HepG2 (cell line): ENCODE measurements at regions not wholly inside any gene's neighbourhood (a gene's known extent, or its start where the extent isn't known, plus 50 kb on each side); places are given as distances from the start of the nearest gene placed in this dataset.

Source experiments
- ATAD3A ChIP-seq: sonication (generic); formaldehyde crosslinking; IDR thresholded peaks from 2 replicates; pipeline ENCODE4 v1.4.0; 2020; ENCODE audit warnings: missing genetic modification reagents
- CBX5 ChIP-seq: sonication (generic); formaldehyde crosslinking; IDR thresholded peaks from 2 replicates; pipeline ENCODE4 v1.4.0; 2020; ENCODE audit warnings: missing genetic modification reagents, borderline replicate concordance
- DNMT3B ChIP-seq: conservative IDR thresholded peaks from 2 replicates; pipeline ENCODE4 v1.6.1; 2016; ENCODE audit warnings: missing biosample characterization, control low read depth
- EHMT2 ChIP-seq: fragments of 200-600 bp; sonication (generic); IDR thresholded peaks from 2 replicates; pipeline ENCODE4 v1.7.0; 2017; ENCODE audit warnings: antibody characterized with exemption, low read depth, low read length, borderline replicate concordance
- ELF3 ChIP-seq: IDR thresholded peaks from 2 replicates; pipeline ENCODE4 v1.6.1; 2016; ENCODE audit warnings: missing genetic modification reagents, missing compliant biosample characterization
- FOXJ3 ChIP-seq: sonication (generic); formaldehyde crosslinking; IDR thresholded peaks from 2 replicates; pipeline ENCODE4 v1.4.0; 2020; ENCODE audit warnings: missing genetic modification reagents, mild to moderate bottlenecking, borderline replicate concordance
- GATA4 ChIP-seq: sonication (generic); IDR thresholded peaks from 2 replicates; pipeline ENCODE4 v1.6.1; 2016; ENCODE audit warnings: antibody characterized with exemption, low read depth, borderline replicate concordance
- HES4 ChIP-seq: sonication (generic); formaldehyde crosslinking; IDR thresholded peaks from 2 replicates; pipeline ENCODE4 v1.9.0; 2021; ENCODE audit warnings: mild to moderate bottlenecking, missing genetic modification reagents, borderline replicate concordance
- HMG20B ChIP-seq: conservative IDR thresholded peaks from 2 replicates; pipeline ENCODE4 v1.6.1; 2016; ENCODE audit warnings: missing genetic modification reagents, missing compliant biosample characterization
- KMT2A ChIP-seq: sonication (generic); formaldehyde crosslinking; IDR thresholded peaks from 2 replicates; pipeline ENCODE4 v1.4.0; 2020; ENCODE audit warnings: missing genetic modification reagents
- NFIC ChIP-seq: IDR thresholded peaks from 2 replicates; pipeline ENCODE4 v1.6.1; 2012; ENCODE audit warnings: mild to moderate bottlenecking, low read length, inconsistent platforms
- POGZ ChIP-seq: sonication (generic); formaldehyde crosslinking; IDR thresholded peaks from 2 replicates; pipeline ENCODE4 v1.4.0; 2020; ENCODE audit warnings: mild to moderate bottlenecking, missing genetic modification reagents
- SOX5 ChIP-seq: IDR thresholded peaks from 2 replicates; pipeline ENCODE4 v1.6.1; 2016; ENCODE audit warnings: borderline replicate concordance
- ZC3H13 ChIP-seq: sonication (generic); formaldehyde crosslinking; IDR thresholded peaks from 2 replicates; pipeline ENCODE4 v1.8.1; 2023; ENCODE audit warnings: mild to moderate bottlenecking, missing genetic modification reagents, moderate library complexity
- ZMYM3 ChIP-seq: sonication (generic); formaldehyde crosslinking; IDR thresholded peaks from 2 replicates; pipeline ENCODE4 v1.5.1; 2020; ENCODE audit warnings: mild to moderate bottlenecking, missing genetic modification reagents
- ZNF143 ChIP-seq: sonication (generic); formaldehyde crosslinking; IDR thresholded peaks from 2 replicates; pipeline ENCODE4 v1.4.0; 2020; ENCODE audit warnings: missing genetic modification reagents
- ZNF484 ChIP-seq: sonication (generic); formaldehyde crosslinking; IDR thresholded peaks from 2 replicates; pipeline ENCODE4 v1.5.1; 2020; ENCODE audit warnings: mild to moderate bottlenecking, low read depth, missing genetic modification reagents, borderline replicate concordance
- ZNF547 ChIP-seq: sonication (generic); formaldehyde crosslinking; IDR thresholded peaks from 2 replicates; pipeline ENCODE4 v1.5.1; 2020; ENCODE audit warnings: mild to moderate bottlenecking, missing genetic modification reagents
- ZNF556 ChIP-seq: sonication (generic); formaldehyde crosslinking; IDR thresholded peaks from 2 replicates; pipeline ENCODE4 v1.4.0; 2020; ENCODE audit warnings: mild to moderate bottlenecking, missing genetic modification reagents, borderline replicate concordance
- ZSCAN25 ChIP-seq: sonication (generic); formaldehyde crosslinking; IDR thresholded peaks from 2 replicates; pipeline ENCODE4 v1.8.0; 2022; ENCODE audit warnings: mild to moderate bottlenecking, missing genetic modification reagents
- TF ChIP-seq, protein P1 (sequence below): sonication (generic); formaldehyde crosslinking; IDR thresholded peaks from 2 replicates; pipeline ENCODE4 v1.4.0; 2020; ENCODE audit warnings: missing genetic modification reagents
- TF ChIP-seq, protein P2 (sequence below): IDR thresholded peaks from 2 replicates; pipeline ENCODE4 v1.6.1; 2016; ENCODE audit warnings: control low read depth
- TF ChIP-seq, protein P3 (sequence below): IDR thresholded peaks from 2 replicates; pipeline ENCODE4 v1.6.1; 2016; ENCODE audit warnings: missing genetic modification reagents, missing compliant biosample characterization
- TF ChIP-seq, protein P4 (sequence below): sonication (generic); formaldehyde crosslinking; IDR thresholded peaks from 2 replicates; pipeline ENCODE4 v1.8.0; 2022; ENCODE audit warnings: missing genetic modification reagents, mild to moderate bottlenecking, moderate library complexity, borderline replicate concordance
- TF ChIP-seq, protein P5 (sequence below): IDR thresholded peaks from 2 replicates; pipeline ENCODE4 v1.6.1; 2016; ENCODE audit warnings: low read depth

DNA sequence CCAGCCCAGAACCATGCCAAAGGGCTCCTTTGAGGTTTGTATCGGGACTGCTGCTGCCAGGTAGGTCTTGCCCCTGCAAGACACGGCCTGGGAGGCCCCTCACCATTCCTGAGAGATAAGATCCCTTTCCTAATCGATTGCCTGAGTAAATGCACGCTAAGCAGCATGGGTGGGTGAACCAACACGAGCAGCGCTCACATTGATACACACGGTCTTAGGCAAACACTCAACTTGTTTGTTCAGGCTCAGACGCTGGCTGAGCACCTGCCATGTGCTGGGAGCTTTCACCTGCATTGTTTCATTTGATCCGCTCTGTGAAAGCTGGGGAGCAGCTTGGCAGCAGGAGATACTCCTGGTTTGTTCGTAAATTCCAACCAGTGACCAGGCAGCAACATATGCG, 76.9 kb upstream of the NEURL1B start (continued):
- TF ChIP-seq, protein P1, sequence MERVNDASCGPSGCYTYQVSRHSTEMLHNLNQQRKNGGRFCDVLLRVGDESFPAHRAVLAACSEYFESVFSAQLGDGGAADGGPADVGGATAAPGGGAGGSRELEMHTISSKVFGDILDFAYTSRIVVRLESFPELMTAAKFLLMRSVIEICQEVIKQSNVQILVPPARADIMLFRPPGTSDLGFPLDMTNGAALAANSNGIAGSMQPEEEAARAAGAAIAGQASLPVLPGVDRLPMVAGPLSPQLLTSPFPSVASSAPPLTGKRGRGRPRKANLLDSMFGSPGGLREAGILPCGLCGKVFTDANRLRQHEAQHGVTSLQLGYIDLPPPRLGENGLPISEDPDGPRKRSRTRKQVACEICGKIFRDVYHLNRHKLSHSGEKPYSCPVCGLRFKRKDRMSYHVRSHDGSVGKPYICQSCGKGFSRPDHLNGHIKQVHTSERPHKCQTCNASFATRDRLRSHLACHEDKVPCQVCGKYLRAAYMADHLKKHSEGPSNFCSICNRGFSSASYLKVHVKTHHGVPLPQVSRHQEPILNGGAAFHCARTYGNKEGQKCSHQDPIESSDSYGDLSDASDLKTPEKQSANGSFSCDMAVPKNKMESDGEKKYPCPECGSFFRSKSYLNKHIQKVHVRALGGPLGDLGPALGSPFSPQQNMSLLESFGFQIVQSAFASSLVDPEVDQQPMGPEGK (CRISPR knock-in tag): peak; percentile 58
- TF ChIP-seq FOXJ3 (CRISPR knock-in tag) (peak; percentile 74; the same call in 1 of the 2 replicates), DNMT3B (no peak), NFIC (no peak), ATAD3A (CRISPR knock-in tag) (no peak), EHMT2 (no peak), ZNF547 (CRISPR knock-in tag) (no peak), ZMYM3 (CRISPR knock-in tag) (peak; percentile 49; the same call in 1 of the 2 replicates), ELF3 (CRISPR knock-in tag) (no peak), HES4 (CRISPR knock-in tag) (no peak), ZNF484 (no peak), GATA4 (peak; percentile 62; the same call in 1 of the 2 replicates), HMG20B (CRISPR knock-in tag) (no peak), ZNF556 (CRISPR knock-in tag) (no peak), CBX5 (CRISPR knock-in tag) (0 out of 2 replicates have a peak, but pooled peaks have one; percentile 34), ZNF143 (CRISPR knock-in tag) (peak; percentile 74), KMT2A (no peak), ZC3H13 (0 out of 2 replicates have a peak, but pooled peaks have one; percentile 30), ZSCAN25 (CRISPR knock-in tag) (0 out of 2 replicates have a peak, but pooled peaks have one; percentile 52), SOX5 (CRISPR knock-in tag) (peak; percentile 89), POGZ (peak; percentile 37; the same call in 1 of the 2 replicates)
- TF ChIP-seq, protein P2, sequence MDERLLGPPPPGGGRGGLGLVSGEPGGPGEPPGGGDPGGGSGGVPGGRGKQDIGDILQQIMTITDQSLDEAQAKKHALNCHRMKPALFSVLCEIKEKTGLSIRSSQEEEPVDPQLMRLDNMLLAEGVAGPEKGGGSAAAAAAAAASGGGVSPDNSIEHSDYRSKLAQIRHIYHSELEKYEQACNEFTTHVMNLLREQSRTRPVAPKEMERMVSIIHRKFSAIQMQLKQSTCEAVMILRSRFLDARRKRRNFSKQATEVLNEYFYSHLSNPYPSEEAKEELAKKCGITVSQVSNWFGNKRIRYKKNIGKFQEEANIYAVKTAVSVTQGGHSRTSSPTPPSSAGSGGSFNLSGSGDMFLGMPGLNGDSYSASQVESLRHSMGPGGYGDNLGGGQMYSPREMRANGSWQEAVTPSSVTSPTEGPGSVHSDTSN (CRISPR knock-in tag): no peak
- TF ChIP-seq, protein P3, sequence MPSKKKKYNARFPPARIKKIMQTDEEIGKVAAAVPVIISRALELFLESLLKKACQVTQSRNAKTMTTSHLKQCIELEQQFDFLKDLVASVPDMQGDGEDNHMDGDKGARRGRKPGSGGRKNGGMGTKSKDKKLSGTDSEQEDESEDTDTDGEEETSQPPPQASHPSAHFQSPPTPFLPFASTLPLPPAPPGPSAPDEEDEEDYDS (CRISPR knock-in tag): no peak
- TF ChIP-seq, protein P4, sequence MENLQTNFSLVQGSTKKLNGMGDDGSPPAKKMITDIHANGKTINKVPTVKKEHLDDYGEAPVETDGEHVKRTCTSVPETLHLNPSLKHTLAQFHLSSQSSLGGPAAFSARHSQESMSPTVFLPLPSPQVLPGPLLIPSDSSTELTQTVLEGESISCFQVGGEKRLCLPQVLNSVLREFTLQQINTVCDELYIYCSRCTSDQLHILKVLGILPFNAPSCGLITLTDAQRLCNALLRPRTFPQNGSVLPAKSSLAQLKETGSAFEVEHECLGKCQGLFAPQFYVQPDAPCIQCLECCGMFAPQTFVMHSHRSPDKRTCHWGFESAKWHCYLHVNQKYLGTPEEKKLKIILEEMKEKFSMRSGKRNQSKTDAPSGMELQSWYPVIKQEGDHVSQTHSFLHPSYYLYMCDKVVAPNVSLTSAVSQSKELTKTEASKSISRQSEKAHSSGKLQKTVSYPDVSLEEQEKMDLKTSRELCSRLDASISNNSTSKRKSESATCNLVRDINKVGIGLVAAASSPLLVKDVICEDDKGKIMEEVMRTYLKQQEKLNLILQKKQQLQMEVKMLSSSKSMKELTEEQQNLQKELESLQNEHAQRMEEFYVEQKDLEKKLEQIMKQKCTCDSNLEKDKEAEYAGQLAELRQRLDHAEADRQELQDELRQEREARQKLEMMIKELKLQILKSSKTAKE (CRISPR knock-in tag): peak; percentile 44; the same call in 1 of the 2 replicates
- TF ChIP-seq, protein P5, sequence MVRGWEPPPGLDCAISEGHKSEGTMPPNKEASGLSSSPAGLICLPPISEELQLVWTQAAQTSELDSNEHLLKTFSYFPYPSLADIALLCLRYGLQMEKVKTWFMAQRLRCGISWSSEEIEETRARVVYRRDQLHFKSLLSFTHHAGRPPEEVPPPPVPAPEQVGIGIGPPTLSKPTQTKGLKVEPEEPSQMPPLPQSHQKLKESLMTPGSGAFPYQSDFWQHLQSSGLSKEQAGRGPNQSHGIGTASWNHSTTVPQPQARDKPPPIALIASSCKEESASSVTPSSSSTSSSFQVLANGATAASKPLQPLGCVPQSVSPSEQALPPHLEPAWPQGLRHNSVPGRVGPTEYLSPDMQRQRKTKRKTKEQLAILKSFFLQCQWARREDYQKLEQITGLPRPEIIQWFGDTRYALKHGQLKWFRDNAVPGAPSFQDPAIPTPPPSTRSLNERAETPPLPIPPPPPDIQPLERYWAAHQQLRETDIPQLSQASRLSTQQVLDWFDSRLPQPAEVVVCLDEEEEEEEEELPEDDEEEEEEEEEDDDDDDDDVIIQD (CRISPR knock-in tag): no peak
